GM18511 (cell line): ENCODE measurements at regions not wholly inside any gene's neighbourhood (a gene's known extent, or its start where the extent isn't known, plus 50 kb on each side); places are given as distances from the start of the nearest gene placed in this dataset.
A peak's percentile ranks its signal among the peaks of the same experiment; 100 is the strongest.
"Not testable (repeated sequence)": the region's sequence is repeated elsewhere in the genome, so short reads cannot be mapped to it uniquely, and the experiment has no call there.

Source experiments
- ATAC-seq: cut with Tn5 transposase; IDR thresholded peaks from one replicate; pipeline ENCODE4 v1.9.1; 2021; ENCODE audit warnings: mild to moderate bottlenecking, moderate library complexity; ENCODE audit not compliant: unreplicated experiment

GRCh38 chr6:102995491-102995890 lies 1602.0 kb downstream of the GRIK2 start:
- no peak for ATAC-seq

GRCh38 chr6:102994866-102995265 lies 1601.4 kb downstream of the GRIK2 start:
- no peak for ATAC-seq

GRCh38 chr6:102986086-102986485 lies 1592.6 kb downstream of the GRIK2 start:
- peak; percentile 78 for ATAC-seq

GRCh38 chr6:102984357-102984756 lies 1590.8 kb downstream of the GRIK2 start:
- ATAC-seq, result no peak

GRCh38 chr6:102981490-102982015 lies 1588.0 kb downstream of the GRIK2 start:
- no peak for ATAC-seq

GRCh38 chr6:102980951-102981350 lies 1587.4 kb downstream of the GRIK2 start:
- ATAC-seq, result no peak

GRCh38 chr6:102961902-102962301 lies 1568.4 kb downstream of the GRIK2 start:
- ATAC-seq, result no peak

- no peak for ATAC-seq
These were observed 1557.5 kb downstream of the GRIK2 start for GRCh38 chr6:102950967-102951366.

- no peak for ATAC-seq
These were observed 1551.0 kb downstream of the GRIK2 start for GRCh38 chr6:102944475-102944874.

GRCh38 chr6:102942206-102942605 lies 1548.7 kb downstream of the GRIK2 start:
- no peak for ATAC-seq

GRCh38 chr6:102936959-102937358 lies 1543.5 kb downstream of the GRIK2 start:
- ATAC-seq, result no peak

- ATAC-seq, result no peak
These were observed 1534.6 kb downstream of the GRIK2 start for GRCh38 chr6:102928109-102928508.

GRCh38 chr6:102918161-102918560 lies 1524.7 kb downstream of the GRIK2 start:
- ATAC-seq, result no peak

- ATAC-seq, result no peak
These were observed 1518.1 kb downstream of the GRIK2 start for GRCh38 chr6:102911571-102911970.

- not testable (repeated sequence) for ATAC-seq
These were observed 1517.2 kb downstream of the GRIK2 start for GRCh38 chr6:102910701-102911139.

GRCh38 chr6:102907181-102907580 lies 1513.7 kb downstream of the GRIK2 start:
- no peak for ATAC-seq

- no peak for ATAC-seq
These were observed 1509.0 kb downstream of the GRIK2 start for GRCh38 chr6:102902471-102902870.

GRCh38 chr6:102895683-102896082 lies 1502.2 kb downstream of the GRIK2 start:
- no peak for ATAC-seq

GRCh38 chr6:102885165-102885564 lies 1491.7 kb downstream of the GRIK2 start:
- ATAC-seq, result no peak

- no peak for ATAC-seq
These were observed 1459.9 kb downstream of the GRIK2 start for GRCh38 chr6:102853249-102853955.

- no peak for ATAC-seq
These were observed 1455.3 kb downstream of the GRIK2 start for GRCh38 chr6:102848796-102849195.

GRCh38 chr6:102848210-102848609 lies 1454.7 kb downstream of the GRIK2 start:
- ATAC-seq, result no peak

- no peak for ATAC-seq
These were observed 1447.6 kb downstream of the GRIK2 start for GRCh38 chr6:102841060-102841459.
